K562 (cell line): ENCODE measurements at regions not wholly inside any gene's neighbourhood (a gene's known extent, or its start where the extent isn't known, plus 50 kb on each side); places are given as distances from the start of the nearest gene placed in this dataset.

Experiments used
- ATAC-seq: fragments of 200-7000 bp; cut with Tn5 transposase; 3 replicates; pipeline ENCODE4 v1.9.1; 2020; ENCODE audit warnings: moderate library complexity
- BruUV-seq: library from RNA; stranded (reverse); fragments of 400-500 nt; replicated peaks from 2 replicates; lab custom pipeline; 2021; lab: Mats Ljungman, UMichigan
- CTCF ChIA-PET: fragments of 300-600 bp; formaldehyde crosslinking; extraction: SDS; loops from one replicate; lab custom pipeline; 2021; ENCODE audit warnings: low intra/inter-chr PET ratio; lab: Yijun Ruan, JAX
- POLR2A ChIA-PET: fragments of 300-600, 350-650 bp; sonication (Branson Sonifier 250); formaldehyde crosslinking; extraction: SDS; loops from one replicate; lab custom pipeline; 2021; ENCODE audit warnings: antibody characterized with exemption, inconsistent platforms; lab: Yijun Ruan, JAX
- DNase-seq, 4 experiments: peaks; one replicate each; pipeline versions ENCODE4 v3.0.0 to v3.0.0-alpha.2; 2011 to 2018; ENCODE audit warnings: low spot score in 3 of 4, mixed read lengths in 3 of 4; ENCODE audit errors: extremely low read depth in 1 of 4
- FAIRE-seq: peaks from 2 replicates; lab custom pipeline; 2011; peaks lifted over from hg19 to GRCh38; lab: Jason Lieb, UNC
- H2AFZ ChIP-seq: 2 replicates; pipeline ENCODE4 v1.6.0; 2011; ENCODE audit warnings: low read depth, low read length, control low read depth, inconsistent platforms
- H3K27ac ChIP-seq: fragments of 200-600 bp; 3 replicates; pipeline ENCODE4 v1.8.0; 2011; ENCODE audit warnings: low read depth, mild to moderate bottlenecking, control low read depth, inconsistent platforms, low read length, moderate library complexity, mixed read lengths; ENCODE audit errors: extremely low read depth
- H3K27me3 ChIP-seq, 2 experiments: fragments of 300-600 bp in 1 of 2; 2 replicates in 1 of 2; 3 replicates in 1 of 2; pipeline versions ENCODE4 v1.6.0 to v1.8.0; 2011; ENCODE audit warnings: inconsistent platforms in 2 of 2, low read length in 2 of 2, mild to moderate bottlenecking in 1 of 2, mixed read lengths in 1 of 2, moderate library complexity in 1 of 2; ENCODE audit not compliant: control insufficient read depth in 2 of 2, insufficient read depth in 2 of 2
- H3K36me3 ChIP-seq: fragments of 300-600 bp; 3 replicates; pipeline ENCODE4 v1.8.0; 2011; ENCODE audit warnings: mild to moderate bottlenecking, low read length, inconsistent platforms; ENCODE audit not compliant: control insufficient read depth, insufficient read depth
- H3K4me1 ChIP-seq, 2 experiments: fragments of 200-600 bp in 1 of 2; replicated peaks in 1 of 2; 2 replicates in 1 of 2; 3 replicates in 1 of 2; pipeline versions ENCODE4 v1.5.1 to v1.8.0; 2011; ENCODE audit warnings: inconsistent platforms in 2 of 2, low read length in 2 of 2, mild to moderate bottlenecking in 1 of 2, mixed read lengths in 1 of 2, moderate library complexity in 1 of 2; ENCODE audit not compliant: control insufficient read depth in 2 of 2, insufficient read depth in 2 of 2
- H3K4me2 ChIP-seq: 2 replicates; pipeline ENCODE4 v1.6.1; 2011; ENCODE audit warnings: low read length, control low read depth, inconsistent platforms, mixed read lengths; ENCODE audit not compliant: insufficient read depth
- H3K4me3 ChIP-seq: fragments of 200-600 bp; sonication (generic), shearing (Covaris generic); 2 replicates; pipeline ENCODE4 v1.5.1; 2016; ENCODE audit warnings: control low read depth, inconsistent platforms
- H3K79me2 ChIP-seq: fragments of 200-600 bp; 3 replicates; pipeline ENCODE4 v1.8.0; 2011; ENCODE audit warnings: low read length, inconsistent platforms; ENCODE audit not compliant: control insufficient read depth, insufficient read depth
- H3K9ac ChIP-seq, 2 experiments: 2 replicates each; pipeline versions ENCODE4 v1.6.0 to v1.6.1; 2011; ENCODE audit warnings: low read depth in 2 of 2, low read length in 2 of 2, control low read depth in 1 of 2, inconsistent platforms in 1 of 2, mild to moderate bottlenecking in 1 of 2, mixed read lengths in 1 of 2; ENCODE audit not compliant: insufficient read depth in 1 of 2
- H3K9me1 ChIP-seq: one replicate; pipeline ENCODE4 v1.6.0; 2011; ENCODE audit warnings: inconsistent platforms, mild to moderate bottlenecking, low read length, moderate library complexity; ENCODE audit not compliant: control insufficient read depth, insufficient read depth
- H3K9me3 ChIP-seq: replicated peaks from 2 replicates; pipeline ENCODE4 v1.5.1; 2011; ENCODE audit warnings: low read depth, low read length, inconsistent platforms; ENCODE audit not compliant: control insufficient read depth, insufficient read depth
- H4K20me1 ChIP-seq: replicated peaks from 2 replicates; pipeline ENCODE4 v1.6.1; 2011; ENCODE audit warnings: low read length, inconsistent platforms, mixed read lengths; ENCODE audit not compliant: control insufficient read depth, insufficient read depth
- ATF3 ChIP-seq, 2 experiments: fragments of 450-650 bp in 1 of 2; sonication (generic) in 1 of 2; formaldehyde crosslinking in 1 of 2; IDR thresholded peaks in 1 of 2; conservative IDR thresholded peaks in 1 of 2; 2 replicates each; pipeline versions ENCODE4 v1.6.1 to v1.8.1; 2016 to 2023; ENCODE audit warnings: mild to moderate bottlenecking in 2 of 2, moderate library complexity in 2 of 2, inconsistent platforms in 1 of 2, missing genetic modification reagents in 1 of 2
- DDX20 ChIP-seq: fragments of 450-650 bp; IDR thresholded peaks from 2 replicates; pipeline ENCODE4 v1.6.1; 2016; ENCODE audit warnings: missing genetic modification characterization, low read depth, mild to moderate bottlenecking, missing compliant biosample characterization, moderate library complexity
- FOXA1 ChIP-seq: fragments of 450-650 bp; IDR thresholded peaks from 2 replicates; pipeline ENCODE4 v1.6.1; 2016; ENCODE audit warnings: mild to moderate bottlenecking, borderline replicate concordance
- IRF2 ChIP-seq: sonication (generic); formaldehyde crosslinking; IDR thresholded peaks from 2 replicates; pipeline ENCODE4 v1.8.1; 2022; ENCODE audit warnings: mild to moderate bottlenecking, missing genetic modification reagents
- MAFG ChIP-seq: fragments of 450-650 bp; conservative IDR thresholded peaks from 2 replicates; pipeline ENCODE4 v1.6.1; 2016; ENCODE audit warnings: missing genetic modification characterization, missing compliant biosample characterization
- MAFK ChIP-seq: IDR thresholded peaks from 2 replicates; pipeline ENCODE4 v1.6.1; 2011; ENCODE audit warnings: low read length, improper control_type of control experiment
- NFE2 ChIP-seq: IDR thresholded peaks from 2 replicates; pipeline ENCODE4 v1.6.1; 2014; ENCODE audit warnings: antibody characterized with exemption, low read depth
- SLC30A9 ChIP-seq: fragments of 250-450 bp; sonication (Bioruptor Pico); IDR thresholded peaks from 2 replicates; pipeline ENCODE4 v1.8.0; 2022; ENCODE audit warnings: mild to moderate bottlenecking, moderate library complexity
- SNRNP70 ChIP-seq: fragments of 200-400 bp; formaldehyde crosslinking; optimal IDR thresholded peaks from 2 replicates; pipeline ENCODE3; 2017; ENCODE audit warnings: low read depth, low read length
- SPI1 ChIP-seq: IDR thresholded peaks from 2 replicates; pipeline ENCODE4 v1.6.1; 2011; ENCODE audit warnings: low read depth, low read length, control low read depth, borderline replicate concordance
- SRSF3 ChIP-seq: fragments of 200-400 bp; formaldehyde crosslinking; IDR thresholded peaks from 2 replicates; pipeline ENCODE4 v1.6.1; 2016; ENCODE audit warnings: mild to moderate bottlenecking, low read length, moderate library complexity; ENCODE audit not compliant: insufficient read depth
- ZNF316 ChIP-seq: fragments of 450-650 bp; IDR thresholded peaks from 2 replicates; pipeline ENCODE4 v1.6.1; 2016
- ZNF717 ChIP-seq: fragments of 250-450 bp; sonication (Bioruptor Pico); IDR thresholded peaks from 2 replicates; pipeline ENCODE4 v1.5.0; 2021
- WGBS: fragments of 100-300 bp; shearing (Covaris generic); methylation state at CpG from one replicate; pipeline ENCODE4 v1.1.6; 2016; ENCODE audit warnings: low coverage, mixed read lengths; ENCODE audit not compliant: insufficient coverage; ENCODE audit errors: missing lambda C conversion rate; 5-methylcytosine and 5-hydroxymethylcytosine counted together
- in situ Hi-C: fragments of 300-500 bp; cut with MboI; formaldehyde crosslinking; loops from 4 replicates; pipeline ENCODE4 v1.15.0; 2018; ENCODE audit warnings: inconsistent platforms, mixed read lengths
- intact Hi-C: fragments of 100-400 bp; cut with micrococcal nuclease; formaldehyde crosslinking; loops from 2 replicates; pipeline ENCODE4 v1.14.2; 2022
- TF ChIP-seq, protein P1 (sequence below): fragments of 450-650 bp; IDR thresholded peaks from one replicate; pipeline ENCODE4 v1.6.1; 2018; ENCODE audit warnings: mild to moderate bottlenecking, moderate library complexity; ENCODE audit not compliant: partially characterized antibody

DNA sequence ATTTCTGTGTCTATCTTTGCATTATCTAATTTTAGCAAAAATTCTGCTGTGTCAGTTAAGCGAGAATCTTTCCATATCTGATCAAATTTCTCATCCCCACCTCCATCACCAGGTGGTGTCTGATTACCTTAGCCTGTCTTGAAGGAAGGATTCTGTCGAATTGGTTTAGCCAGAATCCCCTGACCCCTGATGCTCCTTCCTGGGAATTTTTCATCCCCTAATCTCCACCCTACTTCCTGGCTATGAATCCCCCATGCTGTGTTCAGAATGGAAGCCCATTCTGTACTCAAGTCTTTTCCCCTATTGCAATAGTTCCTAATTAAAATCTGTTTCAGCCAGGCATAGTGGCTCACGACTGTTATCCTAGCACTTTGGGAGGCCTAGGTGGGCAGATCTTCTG lies 216.1 kb downstream of the SKIDA1 start:
- no peaks in the 10 kb centered on the region for H3K36me3 ChIP-seq
- DNase-seq = no peak
- H3K27me3 ChIP-seq = no peaks in the 10 kb centered on the region; a peak in 1 of 5 replicates
- no peak overlapping the region for H3K4me2 ChIP-seq
- intact Hi-C loops (no loop called here), in situ Hi-C loops (no loop called here)
- no TSS peak for BruUV-seq
- no peaks in the 10 kb centered on the region for H4K20me1 ChIP-seq
- H3K9ac ChIP-seq = no peak overlapping the region
- no peak overlapping the region for H3K27ac ChIP-seq
- 8% methylated on average over 3 of the region's 3 CpGs for WGBS
- ChIA-PET CTCF (no interaction called here), POLR2A (interaction anchor here (0.6 kb wide), 1 partner anchor 13 kb away, joined by 3 read pairs; no protein-coding TSS in a partner anchor)
- no peaks in the 10 kb centered on the region for H3K79me2 ChIP-seq
- H3K4me1 ChIP-seq = no peaks in the 10 kb centered on the region
- ATAC-seq = no peak
- FAIRE-seq = no peak
- H3K4me3 ChIP-seq = no peak overlapping the region
- TF ChIP-seq ZNF316 (0 out of 2 replicates have a peak, but pooled peaks have one; percentile 5), NFE2 (no peak), FOXA1 (no peak), MAFG (tag) (no peak)
- H3K9me3 ChIP-seq = no peaks in the 10 kb centered on the region
- no peaks in the 10 kb centered on the region for H3K9me1 ChIP-seq
- no peak overlapping the region for H2AFZ ChIP-seq

DNA sequence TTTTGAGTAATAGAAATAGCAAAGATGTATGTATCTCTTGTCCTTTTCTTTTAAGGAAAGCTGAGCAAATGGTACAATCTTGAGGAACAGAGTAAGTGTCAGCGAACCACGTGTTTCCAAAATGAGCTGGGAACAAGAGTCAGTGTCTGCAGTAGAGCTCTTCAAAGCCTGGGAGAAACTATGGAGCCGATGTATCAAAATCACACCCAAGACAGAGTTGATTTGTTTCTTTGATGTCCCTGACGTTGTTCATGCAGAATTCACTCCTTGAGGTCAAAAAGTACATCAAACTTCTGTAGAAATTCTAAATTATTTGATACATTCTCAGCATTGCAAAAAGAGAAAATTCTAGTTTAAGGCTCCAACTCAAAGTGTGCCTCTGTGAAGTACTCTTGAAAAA lies 216.5 kb downstream of the SKIDA1 start:
- Histone ChIP-seq H3K36me3 (no peaks in the 10 kb centered on the region), H3K9ac (no peak overlapping the region), H4K20me1 (no peaks in the 10 kb centered on the region), H2AFZ (no peak overlapping the region), H3K9me1 (no peaks in the 10 kb centered on the region), H3K4me2 (no peak overlapping the region), H3K79me2 (no peaks in the 10 kb centered on the region), H3K27me3 (no peaks in the 10 kb centered on the region; a peak in 1 of 5 replicates), H3K27ac (no peak overlapping the region), H3K4me3 (no peak overlapping the region), H3K9me3 (no peaks in the 10 kb centered on the region), H3K4me1 (no peaks in the 10 kb centered on the region)
- CTCF ChIA-PET = no interaction called here
- intact Hi-C loops (no loop called here), in situ Hi-C loops (no loop called here)
- DNase-seq = no peak
- ATAC-seq = no peak
- WGBS = 11% methylated on average over 4 of the region's 4 CpGs
- no TSS peak for BruUV-seq
- TF ChIP-seq, protein P1, sequence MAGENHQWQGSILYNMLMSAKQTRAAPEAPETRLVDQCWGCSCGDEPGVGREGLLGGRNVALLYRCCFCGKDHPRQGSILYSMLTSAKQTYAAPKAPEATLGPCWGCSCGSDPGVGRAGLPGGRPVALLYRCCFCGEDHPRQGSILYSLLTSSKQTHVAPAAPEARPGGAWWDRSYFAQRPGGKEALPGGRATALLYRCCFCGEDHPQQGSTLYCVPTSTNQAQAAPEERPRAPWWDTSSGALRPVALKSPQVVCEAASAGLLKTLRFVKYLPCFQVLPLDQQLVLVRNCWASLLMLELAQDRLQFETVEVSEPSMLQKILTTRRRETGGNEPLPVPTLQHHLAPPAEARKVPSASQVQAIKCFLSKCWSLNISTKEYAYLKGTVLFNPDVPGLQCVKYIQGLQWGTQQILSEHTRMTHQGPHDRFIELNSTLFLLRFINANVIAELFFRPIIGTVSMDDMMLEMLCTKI = no peak
- TF ChIP-seq ZNF717 (no peak), ATF3 (IDR thresholded peaks at IDR 0.05) (no peak), ATF3 (CRISPR knock-in tag; conservative IDR thresholded peaks at IDR 0.05) (no peak), DDX20 (no peak), SRSF3 (no peak), SLC30A9 (no peak), MAFK (no peak), SPI1 (no peak), IRF2 (CRISPR knock-in tag) (no peak), SNRNP70 (no peak)
- POLR2A ChIA-PET = interaction anchor here (0.6 to 1.3 kb wide), 2 partner anchors 12 to 26 kb away, joined by 3 read pairs; no protein-coding TSS in a partner anchor
- FAIRE-seq = no peak
